ENCODE measurements at regions not wholly inside any gene's neighbourhood (a gene's known extent, or its start where the extent isn't known, plus 50 kb on each side); places are given as distances from the start of the nearest gene placed in this dataset.

- in situ Hi-C loops (cut with MboI; ENCODE audit: low sequenced_read_pairs in 4 of 4) (no loop called here), intact Hi-C loops (cut with DNase I; ENCODE audit: low total_unique reads) (loop anchor here (5.0 kb wide), 1 partner anchor 104 kb away; no protein-coding TSS in a partner anchor)
- no peak overlapping the region for H3K27ac ChIP-seq
- ATAC-seq (no peak), DNase-seq (no peak)
- no peak for TF ChIP-seq POLR2A (IDR thresholded peaks at IDR 0.05)
- TF ChIP-seq, protein P1, sequence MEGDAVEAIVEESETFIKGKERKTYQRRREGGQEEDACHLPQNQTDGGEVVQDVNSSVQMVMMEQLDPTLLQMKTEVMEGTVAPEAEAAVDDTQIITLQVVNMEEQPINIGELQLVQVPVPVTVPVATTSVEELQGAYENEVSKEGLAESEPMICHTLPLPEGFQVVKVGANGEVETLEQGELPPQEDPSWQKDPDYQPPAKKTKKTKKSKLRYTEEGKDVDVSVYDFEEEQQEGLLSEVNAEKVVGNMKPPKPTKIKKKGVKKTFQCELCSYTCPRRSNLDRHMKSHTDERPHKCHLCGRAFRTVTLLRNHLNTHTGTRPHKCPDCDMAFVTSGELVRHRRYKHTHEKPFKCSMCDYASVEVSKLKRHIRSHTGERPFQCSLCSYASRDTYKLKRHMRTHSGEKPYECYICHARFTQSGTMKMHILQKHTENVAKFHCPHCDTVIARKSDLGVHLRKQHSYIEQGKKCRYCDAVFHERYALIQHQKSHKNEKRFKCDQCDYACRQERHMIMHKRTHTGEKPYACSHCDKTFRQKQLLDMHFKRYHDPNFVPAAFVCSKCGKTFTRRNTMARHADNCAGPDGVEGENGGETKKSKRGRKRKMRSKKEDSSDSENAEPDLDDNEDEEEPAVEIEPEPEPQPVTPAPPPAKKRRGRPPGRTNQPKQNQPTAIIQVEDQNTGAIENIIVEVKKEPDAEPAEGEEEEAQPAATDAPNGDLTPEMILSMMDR (IDR thresholded peaks at IDR 0.05 in 4 of 5, conservative IDR thresholded peaks at IDR 0.05 in 1 of 5): no peak
- no peaks in the 10 kb centered on the region for H3K36me3 ChIP-seq
- H3K4me3 ChIP-seq: no peak overlapping the region
- no peaks in the 10 kb centered on the region for H3K27me3 ChIP-seq
- H3K9me3 ChIP-seq: no peaks in the 10 kb centered on the region
- H3K4me1 ChIP-seq: peaks cover 34 to 37% of the 10 kb centered on the region in 2 donors
Observed at GRCh38 chr2:2765839-2766495, 434.9 kb upstream of the MYT1L start.

DNA sequence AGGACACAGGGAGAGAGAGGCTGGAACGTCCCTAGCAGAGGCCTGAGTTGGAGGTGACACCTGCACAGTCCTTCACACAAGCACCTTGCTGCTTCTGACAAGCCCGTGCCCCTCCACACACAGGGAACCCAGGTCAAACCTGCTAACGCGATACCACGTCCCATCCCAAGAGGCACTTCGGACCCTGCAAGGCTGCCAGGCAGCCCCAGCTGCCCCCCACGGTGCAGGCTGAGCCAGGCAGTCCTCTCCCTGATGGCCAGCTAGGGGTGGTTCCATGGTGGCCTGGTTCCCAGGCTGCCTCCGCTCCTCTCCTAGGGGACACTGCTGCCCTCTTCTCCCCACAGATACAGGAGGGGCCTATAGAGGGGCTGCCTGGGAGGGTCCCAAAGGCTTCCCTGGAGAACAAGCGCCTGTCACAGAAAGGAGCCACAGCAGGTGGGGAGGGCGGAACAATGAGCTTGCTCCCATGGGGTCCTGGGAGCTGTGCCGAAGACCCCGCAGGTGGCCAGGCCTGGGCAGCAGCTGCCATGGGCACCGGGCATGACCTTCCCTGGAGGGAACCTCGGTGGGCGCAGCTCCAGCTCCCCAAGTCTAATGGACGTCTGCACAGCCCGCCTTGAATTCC lies 434.2 kb upstream of the MYT1L start:
- ATAC-seq: no peak
- no peaks in the 10 kb centered on the region for H3K27me3 ChIP-seq
- no peak for DNase-seq
- H3K4me3 ChIP-seq: no peak overlapping the region
- H3K4me1 ChIP-seq: peaks cover 31 to 34% of the 10 kb centered on the region in 2 donors
- in situ Hi-C loops (cut with MboI; ENCODE audit: low sequenced_read_pairs in 4 of 4) (no loop called here), intact Hi-C loops (cut with DNase I; ENCODE audit: low total_unique reads) (loop anchor here (5.0 kb wide), 1 partner anchor 103 kb away; no protein-coding TSS in a partner anchor)
- no peak overlapping the region for H3K27ac ChIP-seq
- TF ChIP-seq, protein P1 (IDR thresholded peaks at IDR 0.05 in 4 of 5, conservative IDR thresholded peaks at IDR 0.05 in 1 of 5): no peak
- TF ChIP-seq POLR2A (IDR thresholded peaks at IDR 0.05): no peak
- H3K36me3 ChIP-seq: no peaks in the 10 kb centered on the region
- H3K9me3 ChIP-seq: no peaks in the 10 kb centered on the region

GRCh38 chr2:2764739-2765138 lies 433.7 kb upstream of the MYT1L start:
- Histone ChIP-seq H3K9me3 (no peaks in the 10 kb centered on the region), H3K27ac (peak overlapping the region in 1 of 4 donors; percentile 62), H3K4me1 (peaks cover 28 to 29% of the 10 kb centered on the region in 2 donors), H3K4me3 (no peak overlapping the region), H3K36me3 (no peaks in the 10 kb centered on the region), H3K27me3 (no peaks in the 10 kb centered on the region)
- in situ Hi-C loops (cut with MboI; ENCODE audit: low sequenced_read_pairs in 4 of 4): no loop called here
- intact Hi-C loops (cut with DNase I; ENCODE audit: low total_unique reads): loop anchor here (5.0 kb wide), 1 partner anchor 102 kb away; no protein-coding TSS in a partner anchor
- TF ChIP-seq POLR2A (IDR thresholded peaks at IDR 0.05): no peak
- TF ChIP-seq, protein P1 (IDR thresholded peaks at IDR 0.05 in 4 of 5, conservative IDR thresholded peaks at IDR 0.05 in 1 of 5): no peak
- ATAC-seq: no peak
- no peak for DNase-seq

- Histone ChIP-seq H3K4me1 (peaks cover 21 to 22% of the 10 kb centered on the region in 2 donors), H3K4me3 (peak overlapping the region in 1 of 4 donors; percentile 8), H3K27me3 (no peaks in the 10 kb centered on the region), H3K36me3 (no peaks in the 10 kb centered on the region), H3K9me3 (no peaks in the 10 kb centered on the region), H3K27ac (peak overlapping the region; percentile 52 to 74 (median 64))
- intact Hi-C loops (cut with DNase I; ENCODE audit: low total_unique reads) (no loop called here), in situ Hi-C loops (cut with MboI; ENCODE audit: low sequenced_read_pairs in 4 of 4) (no loop called here)
- TF ChIP-seq, protein P1 (IDR thresholded peaks at IDR 0.05 in 4 of 5, conservative IDR thresholded peaks at IDR 0.05 in 1 of 5): no peak
- TF ChIP-seq POLR2A (IDR thresholded peaks at IDR 0.05): no peak
- peak; percentile 85 to 93 for ATAC-seq
- peak; percentile 31 to 80 for DNase-seq
Observed at GRCh38 chr2:2764001-2764355, 432.9 kb upstream of the MYT1L start.

All from gastrocnemius medialis (tissue), 4 donors.